Activated CD8-positive, alpha-beta memory T cell treated with anti-CD3 and anti-CD28 coated beads, Interleukin-2, amount 50 U/mL, for 24 hours (primary cell): ENCODE measurements at regions not wholly inside any gene's neighbourhood (a gene's known extent, or its start where the extent isn't known, plus 50 kb on each side); places are given as distances from the start of the nearest gene placed in this dataset.
"Not testable (repeated sequence)": the region's sequence is repeated elsewhere in the genome, so short reads cannot be mapped to it uniquely, and the experiment has no call there.

Experiments
- DNase-seq: peaks from one replicate; pipeline ENCODE4 v3.0.0-alpha.2; 2020; ENCODE audit errors: extremely low read depth

DNA sequence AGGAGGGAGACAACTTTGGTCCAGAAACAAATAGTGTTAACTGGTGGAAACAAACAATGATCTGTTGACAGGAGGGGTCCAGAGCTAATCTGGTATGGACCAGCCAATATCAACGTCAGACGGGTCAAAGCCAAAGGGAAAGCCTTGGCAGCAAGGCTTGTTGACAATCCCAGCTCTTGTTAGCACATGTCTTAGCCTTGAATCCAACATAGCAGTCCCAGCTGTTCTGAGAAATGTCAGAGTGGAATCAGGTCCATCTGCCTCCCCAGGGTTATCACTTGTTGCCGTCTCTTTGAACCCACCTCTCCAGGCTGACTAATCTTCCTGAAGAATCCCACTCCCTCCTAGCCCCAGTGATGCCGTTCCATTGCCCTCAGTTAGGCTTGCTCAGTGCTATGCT is 404.6 kb upstream of the MCTP2 start:
- no peak for DNase-seq

DNA sequence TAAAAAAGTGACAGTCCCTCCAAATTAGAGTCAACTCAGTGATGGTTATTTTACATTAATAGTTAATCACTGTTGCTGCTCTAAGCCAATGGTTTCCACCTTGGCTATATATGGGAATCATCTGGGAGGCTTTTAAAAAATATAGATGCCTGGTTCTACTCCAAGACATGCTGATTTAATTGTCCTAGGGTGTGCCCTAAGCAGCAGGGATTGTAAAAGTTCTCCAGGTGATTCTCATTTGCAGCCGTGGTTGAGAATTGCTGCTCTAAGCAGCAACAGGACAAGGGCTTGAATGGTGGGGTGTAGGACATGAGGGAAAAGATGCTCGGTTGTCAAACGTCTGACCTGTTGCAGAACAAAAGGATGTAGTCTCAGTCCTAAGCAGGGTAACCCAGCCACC is 405.1 kb upstream of the MCTP2 start:
- DNase-seq = no peak

DNA sequence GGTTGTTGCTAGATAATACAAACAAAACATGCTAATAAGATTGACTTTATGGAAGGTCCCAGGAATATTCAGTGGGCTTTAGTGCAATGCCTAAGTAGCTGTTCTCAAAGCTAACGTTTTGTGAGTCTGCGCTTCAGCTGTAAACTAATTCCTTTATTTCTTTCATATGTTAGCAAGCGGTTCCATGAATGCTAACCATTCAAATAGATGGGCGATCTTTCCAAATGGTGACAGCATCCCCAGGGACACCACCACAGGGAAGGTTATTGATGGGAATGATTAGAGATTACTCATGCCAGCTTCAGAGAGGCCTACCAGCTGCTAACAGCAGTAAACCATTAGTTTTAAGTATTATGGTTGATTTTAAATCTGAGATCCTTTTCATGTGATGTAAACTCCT is 405.7 kb upstream of the MCTP2 start:
- no peak for DNase-seq

DNA sequence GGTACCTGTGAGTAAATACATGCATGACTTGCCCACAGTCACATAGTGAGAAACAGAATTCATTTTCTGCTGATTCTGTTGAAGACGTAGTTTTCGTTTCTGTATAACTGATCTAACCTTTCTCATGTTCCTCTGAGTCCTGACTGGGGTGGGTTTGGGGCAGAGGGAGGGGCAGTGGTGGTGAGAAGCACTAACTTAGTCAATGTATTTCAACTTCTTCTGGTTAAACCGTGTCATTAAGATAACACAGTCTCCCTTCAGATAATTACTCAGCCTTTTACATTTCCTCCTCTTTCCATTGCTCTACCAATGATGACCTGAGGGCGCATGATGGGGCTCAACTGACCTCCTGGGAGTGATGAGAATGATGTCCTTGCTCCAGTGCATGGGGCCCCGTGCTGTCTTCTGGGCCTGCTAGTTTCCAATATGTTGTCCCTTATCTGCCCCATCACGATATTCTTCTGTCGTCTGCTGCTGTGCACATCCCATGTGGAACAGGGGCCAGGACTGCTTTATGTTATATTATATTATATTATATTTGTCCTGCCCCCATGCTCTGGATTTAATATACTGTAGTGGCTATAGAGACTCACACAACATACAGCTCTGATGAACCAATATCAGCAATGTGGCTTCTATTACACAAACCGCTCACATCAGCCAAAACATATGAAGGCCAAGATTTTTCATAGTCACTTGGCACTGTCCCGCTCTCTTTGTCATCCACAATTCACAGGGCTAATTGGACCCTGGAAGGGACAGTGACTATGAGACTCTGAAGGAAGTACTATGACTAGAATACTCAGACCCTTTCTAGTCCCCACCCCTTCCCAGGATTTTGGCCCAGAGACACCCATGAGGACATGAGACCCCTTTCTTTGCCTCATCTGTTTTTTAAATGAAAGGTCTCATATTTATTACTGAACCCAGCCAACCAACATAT is 407.1 kb upstream of the MCTP2 start:
- DNase-seq = no peak

DNA sequence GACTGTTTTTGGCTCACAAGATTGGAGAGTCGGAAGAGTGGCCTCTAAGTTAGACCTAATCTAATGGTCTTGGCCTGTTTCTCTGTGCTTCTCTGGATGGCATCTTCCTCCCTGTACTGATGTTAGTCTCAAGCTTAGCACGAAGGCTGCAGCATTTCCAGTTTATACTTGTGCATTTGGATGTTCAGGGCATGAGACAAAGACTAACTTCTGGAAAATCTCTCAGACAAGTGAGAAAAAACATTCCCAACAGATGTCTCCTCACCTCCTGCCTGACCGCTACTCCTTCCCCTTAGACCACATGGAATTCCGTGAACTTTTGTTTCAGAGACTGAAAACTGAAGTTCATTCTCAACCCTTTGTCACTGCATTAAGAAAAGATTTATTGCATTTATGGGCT is 410.8 kb upstream of the MCTP2 start:
- no peak for DNase-seq

DNA sequence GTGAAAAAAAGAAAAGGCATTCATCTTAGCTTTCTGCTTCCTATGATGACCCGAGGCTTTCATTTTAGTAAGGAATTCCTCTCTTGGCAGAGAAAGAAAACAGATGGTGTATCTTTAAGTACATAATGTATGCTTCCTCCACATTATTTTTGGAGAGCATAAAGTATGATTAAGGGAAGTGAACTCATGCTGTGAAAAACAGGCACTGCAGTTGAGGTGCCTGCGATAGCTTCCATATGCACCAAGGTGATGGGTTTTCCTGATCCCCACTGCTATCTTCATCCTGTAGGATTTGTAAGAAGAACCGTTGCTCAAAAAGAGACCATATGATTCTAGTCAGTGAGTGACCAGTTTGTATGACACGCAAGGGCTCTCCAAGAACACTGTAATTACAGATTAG is 411.5 kb upstream of the MCTP2 start:
- DNase-seq = no peak

DNA sequence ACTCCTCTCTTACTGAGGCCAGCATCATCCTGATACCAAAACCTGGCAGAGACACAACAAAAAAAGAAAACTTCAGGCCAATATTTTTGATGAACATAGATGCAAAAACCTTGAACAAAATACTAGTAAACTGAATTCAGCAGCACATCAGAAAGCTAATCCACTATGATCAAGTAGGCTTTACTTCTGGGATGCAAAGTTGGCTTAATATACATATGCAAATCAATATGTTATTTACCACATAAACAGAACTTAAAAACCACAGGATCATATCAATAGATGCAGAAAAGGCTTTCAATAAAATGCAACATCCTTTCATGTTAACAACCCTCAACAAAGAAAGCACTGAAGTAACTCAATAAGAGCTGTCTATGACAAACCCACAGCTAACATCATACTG is 414.5 kb upstream of the MCTP2 start:
- no peak for DNase-seq

DNA sequence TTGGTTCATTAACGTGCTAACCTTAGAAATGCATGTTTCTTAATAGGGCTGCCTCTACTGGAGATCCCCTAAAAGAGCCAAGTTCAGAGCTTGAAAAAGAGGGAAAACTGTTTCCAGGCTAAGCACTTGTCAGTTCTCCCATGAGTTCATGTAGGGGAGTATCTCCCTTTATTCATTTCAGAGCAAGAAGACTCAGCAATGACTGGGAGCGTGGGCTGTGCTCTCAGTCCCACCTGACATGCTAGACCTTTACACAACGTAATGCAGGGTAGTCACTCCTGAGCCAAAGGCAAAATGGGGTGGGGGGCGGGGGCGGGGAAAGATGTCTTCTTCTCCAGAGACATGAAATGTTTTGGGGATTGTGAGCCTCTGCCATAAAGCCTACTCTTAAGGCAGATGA is 420.1 kb upstream of the MCTP2 start:
- DNase-seq = no peak

DNA sequence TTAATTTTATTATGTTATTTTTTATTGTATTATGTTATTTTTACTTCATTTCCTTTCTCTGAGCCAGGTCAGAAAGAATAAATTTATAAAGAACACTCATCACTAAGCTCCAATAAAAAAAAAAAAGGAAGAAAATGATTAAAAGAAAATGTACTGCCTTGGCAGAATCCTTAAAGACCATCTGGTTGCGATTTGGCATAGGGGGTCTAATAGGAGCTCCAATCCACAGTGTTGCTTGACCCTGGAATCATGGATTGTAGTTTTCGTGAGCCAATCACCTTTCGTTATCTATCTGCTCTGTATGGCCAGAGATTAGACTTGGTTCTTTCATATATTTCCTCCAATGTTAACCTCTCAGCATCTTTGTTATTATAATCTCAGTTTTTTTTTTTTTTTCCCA is 421.8 kb upstream of the MCTP2 start:
- DNase-seq = no peak

DNA sequence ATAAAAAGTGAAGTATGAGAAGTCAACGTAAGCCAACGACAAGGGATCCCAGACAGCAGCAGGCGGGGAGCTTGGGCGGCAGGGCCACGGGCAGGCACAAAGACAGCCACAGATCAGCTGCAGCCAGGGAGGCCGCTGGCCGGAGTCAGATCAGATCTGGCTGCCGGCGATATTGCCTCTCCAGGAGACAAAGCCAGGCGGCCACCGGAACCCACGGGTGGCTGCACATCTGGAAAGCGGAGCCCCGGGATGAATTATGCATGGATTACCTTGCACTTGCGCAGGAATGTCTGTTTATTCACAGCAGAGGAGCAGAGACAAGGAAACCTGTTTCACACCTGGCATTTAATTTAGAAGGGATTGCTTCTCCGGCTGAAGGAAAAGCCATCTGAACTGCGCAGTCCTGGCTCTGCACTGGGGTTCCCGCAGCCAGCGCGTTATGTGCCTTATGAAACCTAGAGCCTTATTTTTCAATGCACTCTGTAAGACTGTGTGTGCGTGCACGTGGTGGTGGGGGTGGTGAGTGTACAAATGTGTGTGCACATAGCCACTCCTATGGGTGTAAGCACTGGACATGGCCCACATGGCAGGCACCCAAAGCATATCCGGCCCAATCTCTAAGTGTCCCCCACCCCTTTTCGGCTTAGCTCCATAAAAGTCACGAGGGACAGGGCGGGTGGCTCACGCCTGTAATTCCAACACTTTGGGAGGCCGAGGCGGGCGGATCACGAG is 427.8 kb upstream of the MCTP2 start:
- DNase-seq = no peak

DNA sequence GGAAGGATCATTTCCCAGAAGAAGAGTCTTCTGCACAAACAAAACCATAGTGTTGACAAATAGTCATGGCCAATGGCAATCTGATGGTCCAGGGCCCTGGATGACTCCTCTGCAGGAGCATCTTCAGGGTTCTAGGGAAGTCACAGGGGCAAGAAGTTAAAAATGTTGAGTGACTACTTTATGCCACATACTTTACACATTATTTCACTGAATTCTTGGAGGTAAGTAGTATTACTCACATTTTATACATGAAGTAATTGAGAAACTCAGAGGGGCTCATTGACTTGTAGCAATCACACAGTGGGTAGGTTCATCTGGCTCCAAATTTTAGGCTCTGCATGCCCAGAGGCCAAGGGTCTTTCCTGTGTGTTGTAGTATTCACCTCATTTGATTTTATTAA is 430.2 kb upstream of the MCTP2 start:
- DNase-seq = no peak

DNA sequence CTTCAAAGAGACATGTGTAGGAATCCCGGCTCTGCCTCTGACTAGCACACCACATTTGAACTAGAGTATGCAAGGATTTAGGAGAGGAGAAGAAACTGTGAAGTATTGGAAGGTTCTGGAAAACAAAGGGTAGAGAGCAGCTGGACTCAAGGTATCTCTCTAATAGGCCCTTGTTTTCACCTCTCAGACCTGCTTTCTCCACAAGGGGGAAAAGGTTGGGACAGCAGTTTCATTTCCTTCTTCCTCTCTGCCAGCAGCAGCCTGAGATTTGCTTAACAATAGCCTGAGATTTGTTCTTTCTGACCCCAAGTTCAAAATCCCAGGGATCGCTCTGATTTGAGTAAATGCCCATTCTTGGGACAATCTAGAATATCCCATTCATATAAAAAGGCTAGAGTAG is 430.6 kb upstream of the MCTP2 start:
- no peak for DNase-seq

DNA sequence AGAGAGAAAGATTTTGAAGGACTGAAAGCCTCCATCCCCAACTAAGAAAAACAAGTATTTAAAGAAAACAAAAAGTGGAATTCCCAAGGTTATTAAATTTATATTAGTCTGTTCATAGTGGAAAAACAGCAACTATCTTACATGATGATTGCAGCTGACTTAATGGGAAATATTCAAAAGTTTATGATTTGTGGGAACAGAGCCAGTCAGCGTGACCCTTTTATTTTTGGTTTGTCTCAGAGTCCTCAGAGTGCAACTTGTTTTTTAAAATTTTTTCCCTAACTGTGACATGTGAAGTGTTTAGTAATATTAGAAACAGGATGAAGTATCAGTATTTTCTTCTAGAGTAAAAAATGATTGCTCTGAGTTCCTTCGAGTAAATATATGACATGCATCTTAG is 441.9 kb upstream of the MCTP2 start:
- DNase-seq = no peak

DNA sequence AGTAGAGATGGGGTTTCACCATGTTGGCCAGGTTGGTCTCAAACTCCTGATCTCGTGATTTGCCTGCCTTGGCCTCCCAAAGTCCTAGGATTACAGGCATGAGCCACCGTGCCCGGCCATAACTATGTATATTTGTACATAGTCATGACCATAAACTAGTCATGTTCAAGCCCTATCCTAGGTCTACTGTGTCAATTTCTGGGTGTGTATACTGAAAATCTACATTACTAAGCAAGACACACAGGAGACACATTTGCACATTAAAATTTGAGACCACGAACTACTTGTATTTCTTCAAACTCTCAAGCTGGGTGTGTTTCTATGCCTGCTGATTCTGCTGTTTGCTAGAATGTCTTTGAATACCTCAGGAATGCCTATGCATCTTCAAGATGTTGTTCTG is 451.3 kb upstream of the MCTP2 start:
- DNase-seq = no peak

DNA sequence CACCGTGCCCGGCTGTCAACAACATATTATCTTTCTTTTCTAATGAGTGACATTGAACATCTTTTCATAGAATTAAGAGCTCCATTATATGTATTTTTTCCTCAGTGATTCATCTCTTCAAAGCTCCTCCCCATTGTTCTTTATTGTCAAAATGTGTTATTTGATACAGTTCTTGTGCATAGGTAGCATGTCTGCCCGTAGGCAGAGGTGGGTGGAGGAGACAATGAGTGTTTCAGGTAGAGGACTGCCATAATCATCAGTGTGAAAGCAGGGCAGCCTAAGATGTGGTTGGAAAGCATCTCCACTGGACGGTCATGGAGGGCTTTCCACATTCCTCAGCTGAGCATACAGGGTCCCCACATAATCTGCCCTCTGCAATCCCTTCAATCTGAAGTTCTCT is 452.0 kb upstream of the MCTP2 start:
- DNase-seq = no peak

DNA sequence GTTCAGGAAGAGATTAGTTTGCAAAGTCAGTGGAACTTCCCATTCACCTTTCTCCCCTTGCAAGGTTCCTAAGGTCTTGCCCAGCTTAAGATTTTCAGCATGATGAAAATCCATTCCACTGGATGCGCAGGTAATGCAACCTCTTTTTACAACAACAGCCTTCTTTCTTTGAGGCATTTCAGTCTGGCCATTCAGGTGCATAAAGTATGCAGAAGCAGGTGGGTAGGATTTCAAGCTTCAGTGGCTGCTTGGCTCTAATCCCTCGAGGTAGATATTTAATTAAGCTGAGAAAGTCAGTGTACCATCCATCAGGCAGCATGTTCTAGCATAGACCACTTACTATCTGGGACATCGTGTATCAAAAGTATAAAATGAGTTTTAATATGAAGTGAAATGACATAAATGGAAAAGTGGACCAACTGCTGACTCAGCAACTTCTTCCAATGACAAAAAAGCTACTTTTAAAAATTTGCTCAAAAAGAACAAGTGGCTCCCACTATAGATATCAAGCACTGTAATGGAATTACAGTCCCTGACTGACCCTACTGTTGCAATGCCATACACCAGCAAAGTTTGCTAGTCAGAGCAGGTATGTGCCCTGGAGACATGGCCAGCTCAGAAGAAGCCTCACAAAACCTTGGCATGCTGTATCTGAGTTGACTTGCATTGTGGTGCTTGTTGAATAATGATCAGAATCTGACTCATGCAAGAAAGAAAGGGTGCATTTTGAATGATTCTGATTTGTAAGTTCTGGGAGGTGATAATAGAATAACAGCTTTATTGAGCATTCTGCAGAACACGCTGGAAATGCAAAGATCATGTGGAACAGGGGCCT is 459.9 kb upstream of the MCTP2 start:
- DNase-seq = no peak

DNA sequence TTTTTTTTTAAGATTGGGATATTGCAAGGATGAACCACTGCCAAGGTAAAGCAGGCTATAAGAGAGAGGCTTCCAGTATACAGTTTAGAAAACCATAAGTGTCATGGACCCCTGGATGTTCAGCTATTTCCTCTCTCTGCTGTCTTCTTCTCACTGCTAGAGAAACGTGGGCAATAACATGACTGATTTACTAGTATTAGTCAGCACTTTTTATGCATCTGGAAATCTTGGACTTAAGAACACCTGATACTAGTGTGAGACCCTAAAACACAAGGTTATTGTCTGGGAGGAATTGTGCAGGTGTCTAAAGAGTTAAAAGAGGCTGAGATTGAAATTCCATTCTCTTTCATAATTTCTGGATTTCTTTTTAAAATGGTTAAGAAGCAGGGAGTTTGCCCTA is 460.6 kb upstream of the MCTP2 start:
- DNase-seq = no peak

DNA sequence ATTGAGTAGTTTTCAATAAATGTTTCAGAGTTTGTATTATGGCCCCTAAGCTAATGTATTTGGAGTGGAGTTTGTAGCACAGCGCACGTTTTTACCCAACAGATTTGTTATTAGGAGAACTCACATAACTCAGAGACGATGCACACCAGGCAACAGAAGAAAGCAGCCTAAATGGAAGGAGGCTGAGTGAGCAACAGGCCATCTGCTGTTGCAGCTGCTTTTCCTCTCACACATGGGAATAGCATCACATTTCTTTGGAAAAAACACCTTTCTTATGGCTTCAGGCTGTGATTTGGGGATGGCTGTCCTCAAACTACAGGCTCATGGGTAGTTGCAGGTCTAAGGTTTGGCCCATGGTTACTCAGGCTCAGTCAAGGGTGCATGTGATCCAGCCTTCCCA is 469.3 kb upstream of the MCTP2 start:
- no peak for DNase-seq

DNA sequence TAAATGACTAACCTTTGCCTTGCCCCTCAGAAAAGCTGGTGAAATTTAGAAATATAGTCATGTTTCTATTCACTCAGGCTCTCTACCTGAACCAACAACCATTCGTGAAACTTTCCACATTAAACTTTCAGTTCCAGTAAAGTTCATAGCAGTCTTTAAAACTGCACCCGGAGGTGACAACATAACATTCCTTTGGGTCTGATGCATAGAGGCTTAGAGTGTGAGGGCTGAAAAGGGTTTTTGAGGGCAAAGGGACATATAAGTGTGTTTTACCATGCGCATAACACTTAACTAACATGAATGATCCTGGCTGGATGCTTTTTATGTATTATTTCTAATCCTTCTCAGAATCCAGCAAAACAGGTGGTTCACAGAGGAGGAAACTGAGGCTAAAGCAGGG is 471.7 kb upstream of the MCTP2 start:
- no peak for DNase-seq

DNA sequence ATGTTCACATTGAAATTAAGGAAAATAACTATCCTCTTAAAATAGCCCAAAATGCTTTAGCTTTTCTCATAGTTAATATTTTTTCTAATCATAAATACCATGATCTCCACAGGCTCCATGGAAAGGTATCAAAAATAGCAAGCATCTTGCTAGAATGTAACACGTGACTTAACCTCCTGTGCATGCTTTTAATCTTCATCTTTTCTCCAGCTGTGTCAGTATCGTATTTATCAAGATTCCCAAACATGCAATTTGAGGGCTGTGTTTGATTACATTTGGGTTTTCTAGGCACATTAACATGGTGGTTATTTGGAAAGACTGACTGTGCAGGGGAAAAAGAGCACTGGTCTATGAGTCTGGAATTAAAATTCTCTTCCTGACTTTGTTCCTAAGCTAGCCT is 472.5 kb upstream of the MCTP2 start:
- DNase-seq = no peak

DNA sequence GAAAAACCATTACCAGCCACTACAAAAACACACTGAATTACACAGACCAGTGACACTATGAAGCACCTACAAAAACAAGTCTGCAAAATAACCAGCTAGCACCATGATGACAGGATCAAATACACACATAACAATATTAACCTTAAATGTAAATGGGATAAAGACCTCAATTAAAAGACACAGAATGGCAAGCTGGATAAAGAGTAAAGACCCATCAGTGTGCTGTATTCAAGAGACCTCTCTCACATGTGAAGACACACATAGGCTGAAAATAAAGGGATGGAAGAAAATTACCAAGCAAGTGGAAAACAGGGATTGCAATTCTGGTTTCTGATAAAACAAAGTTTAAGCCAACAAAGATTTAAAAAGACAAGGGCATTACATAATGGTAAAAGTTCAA is 482.7 kb upstream of the MCTP2 start:
- no peak for DNase-seq

DNA sequence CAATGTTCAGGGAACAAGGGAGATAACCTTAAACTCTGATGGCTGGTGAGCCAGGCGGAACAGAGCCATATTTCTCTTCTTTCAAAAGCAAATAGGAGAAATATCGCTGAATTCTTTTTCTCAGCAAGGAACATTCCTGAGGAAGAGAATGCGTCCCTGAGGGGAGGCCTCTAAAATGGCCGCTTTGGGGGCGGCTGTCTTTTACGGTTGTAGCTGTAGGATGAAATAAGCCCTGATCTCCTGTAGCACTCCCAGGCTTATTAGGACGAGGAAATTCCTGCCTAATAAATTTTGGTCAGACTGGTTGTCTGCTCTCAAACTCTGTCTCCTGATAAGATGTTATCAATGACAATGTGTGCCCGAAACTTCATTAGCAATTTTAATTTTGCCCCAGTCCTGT is 496.4 kb upstream of the MCTP2 start:
- not testable (repeated sequence) for DNase-seq
